ENCODE measurements at regions not wholly inside any gene's neighbourhood (a gene's known extent, or its start where the extent isn't known, plus 50 kb on each side); places are given as distances from the start of the nearest gene placed in this dataset.

DNA sequence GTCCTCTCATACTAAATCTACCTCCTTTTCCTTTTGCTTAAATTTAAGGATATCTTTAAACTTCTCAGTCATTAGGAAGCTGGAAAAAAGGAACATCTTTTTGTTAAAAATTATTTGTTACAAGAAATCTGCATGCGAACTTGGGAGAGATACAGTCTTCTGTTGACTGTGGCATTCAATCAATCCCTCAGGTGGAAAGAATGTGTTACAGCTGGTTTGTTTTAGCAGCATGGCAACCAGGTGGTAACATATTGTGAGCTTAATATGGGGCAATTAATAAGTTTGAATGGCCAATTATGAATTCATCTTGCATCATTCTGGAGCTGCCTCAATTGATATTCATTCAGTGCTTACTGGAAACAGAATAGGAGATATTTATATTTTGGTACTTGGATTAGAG, 135.0 kb downstream of the GC start:
- Histone ChIP-seq H3K4me3 (replicated peaks in 1 of 3; ENCODE audit: insufficient read depth in 1 of 3, low read depth in 2 of 3, low read length in 3 of 3) (no peak overlapping the region), H4K20me1 (ENCODE audit: insufficient read depth, low read length) (no peaks in the 10 kb centered on the region), H3K4me1 (ENCODE audit: insufficient read depth, low read length) (no peaks in the 10 kb centered on the region), H3K27ac (ENCODE audit: extremely low read length, insufficient read depth, low read length) (no peak overlapping the region), H3K36me3 (replicated peaks in 1 of 2; ENCODE audit: control insufficient read depth in 1 of 2, insufficient read depth in 2 of 2, low read length in 2 of 2) (no peaks in the 10 kb centered on the region), H3K27me3 (ENCODE audit: control insufficient read depth in 1 of 2, insufficient read depth in 2 of 2, low read length in 2 of 2) (no peaks in the 10 kb centered on the region), H3K4me2 (ENCODE audit: low read depth, low read length) (no peak overlapping the region), H3K9ac (ENCODE audit: insufficient read depth, low read depth, low read length) (no peak overlapping the region), H3K9me3 (ENCODE audit: low read length) (peaks cover 5% of the 10 kb centered on the region; the same call in 1 of the 2 replicates), H3K79me2 (ENCODE audit: insufficient read depth, low read length) (no peaks in the 10 kb centered on the region), H2AFZ (ENCODE audit: low read length) (no peak overlapping the region)
- no peak for DNase-seq (ENCODE audit: low spot score)
- intact Hi-C loops (cut with micrococcal nuclease; ENCODE audit: unreplicated experiment) (no loop called here), in situ Hi-C loops (cut with HindIII; ENCODE audit: extremely low pct_ligation_motif_present, low pct_unique_long_range_greater_than_20kb) (no loop called here)
- no peak for FAIRE-seq
- BruUV-seq (replicated peaks), result no TSS peak
- ChIA-PET CTCF (ENCODE audit: low intra/inter-chr PET ratio, low total read pairs) (no interaction called here), POLR2A (no interaction called here)
- no peak for ATAC-seq
- 68% methylated on average over 1 of the region's 1 CpG for WGBS (ENCODE audit: low lambda C conversion rate)
- TF ChIP-seq, protein P1, sequence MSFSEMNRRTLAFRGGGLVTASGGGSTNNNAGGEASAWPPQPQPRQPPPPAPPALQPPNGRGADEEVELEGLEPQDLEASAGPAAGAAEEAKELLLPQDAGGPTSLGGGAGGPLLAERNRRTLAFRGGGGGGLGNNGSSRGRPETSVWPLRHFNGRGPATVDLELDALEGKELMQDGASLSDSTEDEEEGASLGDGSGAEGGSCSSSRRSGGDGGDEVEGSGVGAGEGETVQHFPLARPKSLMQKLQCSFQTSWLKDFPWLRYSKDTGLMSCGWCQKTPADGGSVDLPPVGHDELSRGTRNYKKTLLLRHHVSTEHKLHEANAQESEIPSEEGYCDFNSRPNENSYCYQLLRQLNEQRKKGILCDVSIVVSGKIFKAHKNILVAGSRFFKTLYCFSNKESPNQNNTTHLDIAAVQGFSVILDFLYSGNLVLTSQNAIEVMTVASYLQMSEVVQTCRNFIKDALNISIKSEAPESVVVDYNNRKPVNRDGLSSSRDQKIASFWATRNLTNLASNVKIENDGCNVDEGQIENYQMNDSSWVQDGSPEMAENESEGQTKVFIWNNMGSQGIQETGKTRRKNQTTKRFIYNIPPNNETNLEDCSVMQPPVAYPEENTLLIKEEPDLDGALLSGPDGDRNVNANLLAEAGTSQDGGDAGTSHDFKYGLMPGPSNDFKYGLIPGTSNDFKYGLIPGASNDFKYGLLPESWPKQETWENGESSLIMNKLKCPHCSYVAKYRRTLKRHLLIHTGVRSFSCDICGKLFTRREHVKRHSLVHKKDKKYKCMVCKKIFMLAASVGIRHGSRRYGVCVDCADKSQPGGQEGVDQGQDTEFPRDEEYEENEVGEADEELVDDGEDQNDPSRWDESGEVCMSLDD (CRISPR knock-in tag; IDR thresholded peaks at IDR 0.05; ENCODE audit: borderline replicate concordance), result no peak
- no peak for TF ChIP-seq FOSL1 (CRISPR knock-in tag; IDR thresholded peaks at IDR 0.05; ENCODE audit: borderline replicate concordance)
- no peak for TF ChIP-seq RBAK (CRISPR knock-in tag; IDR thresholded peaks at IDR 0.05)
- TF ChIP-seq RBFOX2 (IDR thresholded peaks at IDR 0.05; ENCODE audit: low read depth, low read length), result no peak
- no peak for TF ChIP-seq ZNF777 (CRISPR knock-in tag; IDR thresholded peaks at IDR 0.05)
- TF ChIP-seq KLF9 (CRISPR knock-in tag; IDR thresholded peaks at IDR 0.05; ENCODE audit: low read depth), result no peak
- no peak for TF ChIP-seq ZNF124 (CRISPR knock-in tag; IDR thresholded peaks at IDR 0.05)
- no peak for TF ChIP-seq FLYWCH1 (CRISPR knock-in tag; IDR thresholded peaks at IDR 0.05)
- TF ChIP-seq POGZ (CRISPR knock-in tag; IDR thresholded peaks at IDR 0.05), result no peak
- TF ChIP-seq, protein P2, sequence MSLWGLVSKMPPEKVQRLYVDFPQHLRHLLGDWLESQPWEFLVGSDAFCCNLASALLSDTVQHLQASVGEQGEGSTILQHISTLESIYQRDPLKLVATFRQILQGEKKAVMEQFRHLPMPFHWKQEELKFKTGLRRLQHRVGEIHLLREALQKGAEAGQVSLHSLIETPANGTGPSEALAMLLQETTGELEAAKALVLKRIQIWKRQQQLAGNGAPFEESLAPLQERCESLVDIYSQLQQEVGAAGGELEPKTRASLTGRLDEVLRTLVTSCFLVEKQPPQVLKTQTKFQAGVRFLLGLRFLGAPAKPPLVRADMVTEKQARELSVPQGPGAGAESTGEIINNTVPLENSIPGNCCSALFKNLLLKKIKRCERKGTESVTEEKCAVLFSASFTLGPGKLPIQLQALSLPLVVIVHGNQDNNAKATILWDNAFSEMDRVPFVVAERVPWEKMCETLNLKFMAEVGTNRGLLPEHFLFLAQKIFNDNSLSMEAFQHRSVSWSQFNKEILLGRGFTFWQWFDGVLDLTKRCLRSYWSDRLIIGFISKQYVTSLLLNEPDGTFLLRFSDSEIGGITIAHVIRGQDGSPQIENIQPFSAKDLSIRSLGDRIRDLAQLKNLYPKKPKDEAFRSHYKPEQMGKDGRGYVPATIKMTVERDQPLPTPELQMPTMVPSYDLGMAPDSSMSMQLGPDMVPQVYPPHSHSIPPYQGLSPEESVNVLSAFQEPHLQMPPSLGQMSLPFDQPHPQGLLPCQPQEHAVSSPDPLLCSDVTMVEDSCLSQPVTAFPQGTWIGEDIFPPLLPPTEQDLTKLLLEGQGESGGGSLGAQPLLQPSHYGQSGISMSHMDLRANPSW (CRISPR knock-in tag; IDR thresholded peaks at IDR 0.05; ENCODE audit: borderline replicate concordance), result no peak
- TF ChIP-seq ZNF484 (CRISPR knock-in tag; IDR thresholded peaks at IDR 0.05; ENCODE audit: borderline replicate concordance, low read depth), result no peak
- no peak for TF ChIP-seq IRX3 (CRISPR knock-in tag; IDR thresholded peaks at IDR 0.05; ENCODE audit: borderline replicate concordance, low read depth)
- TF ChIP-seq, protein P3, sequence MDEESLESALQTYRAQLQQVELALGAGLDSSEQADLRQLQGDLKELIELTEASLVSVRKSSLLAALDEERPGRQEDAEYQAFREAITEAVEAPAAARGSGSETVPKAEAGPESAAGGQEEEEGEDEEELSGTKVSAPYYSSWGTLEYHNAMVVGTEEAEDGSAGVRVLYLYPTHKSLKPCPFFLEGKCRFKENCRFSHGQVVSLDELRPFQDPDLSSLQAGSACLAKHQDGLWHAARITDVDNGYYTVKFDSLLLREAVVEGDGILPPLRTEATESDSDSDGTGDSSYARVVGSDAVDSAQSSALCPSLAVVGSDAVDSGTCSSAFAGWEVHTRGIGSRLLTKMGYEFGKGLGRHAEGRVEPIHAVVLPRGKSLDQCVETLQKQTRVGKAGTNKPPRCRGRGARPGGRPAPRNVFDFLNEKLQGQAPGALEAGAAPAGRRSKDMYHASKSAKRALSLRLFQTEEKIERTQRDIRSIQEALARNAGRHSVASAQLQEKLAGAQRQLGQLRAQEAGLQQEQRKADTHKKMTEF (CRISPR knock-in tag; IDR thresholded peaks at IDR 0.05), result no peak
- TF ChIP-seq NONO (IDR thresholded peaks at IDR 0.05), result no peak
- TF ChIP-seq NONO (CRISPR knock-in tag; conservative IDR thresholded peaks at IDR 0.05), result no peak
- no peak for TF ChIP-seq ZNF850 (CRISPR knock-in tag; conservative IDR thresholded peaks at IDR 0.05)
- TF ChIP-seq, protein P4, sequence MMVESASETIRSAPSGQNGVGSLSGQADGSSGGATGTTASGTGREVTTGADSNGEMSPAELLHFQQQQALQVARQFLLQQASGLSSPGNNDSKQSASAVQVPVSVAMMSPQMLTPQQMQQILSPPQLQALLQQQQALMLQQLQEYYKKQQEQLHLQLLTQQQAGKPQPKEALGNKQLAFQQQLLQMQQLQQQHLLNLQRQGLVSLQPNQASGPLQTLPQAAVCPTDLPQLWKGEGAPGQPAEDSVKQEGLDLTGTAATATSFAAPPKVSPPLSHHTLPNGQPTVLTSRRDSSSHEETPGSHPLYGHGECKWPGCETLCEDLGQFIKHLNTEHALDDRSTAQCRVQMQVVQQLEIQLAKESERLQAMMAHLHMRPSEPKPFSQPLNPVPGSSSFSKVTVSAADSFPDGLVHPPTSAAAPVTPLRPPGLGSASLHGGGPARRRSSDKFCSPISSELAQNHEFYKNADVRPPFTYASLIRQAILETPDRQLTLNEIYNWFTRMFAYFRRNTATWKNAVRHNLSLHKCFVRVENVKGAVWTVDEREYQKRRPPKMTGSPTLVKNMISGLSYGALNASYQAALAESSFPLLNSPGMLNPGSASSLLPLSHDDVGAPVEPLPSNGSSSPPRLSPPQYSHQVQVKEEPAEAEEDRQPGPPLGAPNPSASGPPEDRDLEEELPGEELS (CRISPR knock-in tag; IDR thresholded peaks at IDR 0.05), result no peak
- TF ChIP-seq GATA4 (IDR thresholded peaks at IDR 0.05; ENCODE audit: borderline replicate concordance, low read depth), result no peak
- no peak for TF ChIP-seq ZNF644 (CRISPR knock-in tag; IDR thresholded peaks at IDR 0.05; ENCODE audit: low read depth)

All from HepG2 (cell line).